AG04449 (cell line): ENCODE measurements at regions not wholly inside any gene's neighbourhood (a gene's known extent, or its start where the extent isn't known, plus 50 kb on each side); places are given as distances from the start of the nearest gene placed in this dataset.

Source experiments
- CTCF ChIA-PET: fragments of 350-600 bp; formaldehyde crosslinking; extraction: SDS; loops from one replicate; lab custom pipeline; 2021; ENCODE audit warnings: antibody characterized with exemption; lab: Yijun Ruan, JAX
- POLR2A ChIA-PET: fragments of 400-600, 350-600 bp; formaldehyde crosslinking; extraction: SDS; loops from one replicate; lab custom pipeline; 2020; ENCODE audit warnings: antibody characterized with exemption, inconsistent platforms; lab: Yijun Ruan, JAX
- DNase-seq: peaks from one replicate; pipeline ENCODE4 v3.0.0-alpha.2; 2010; ENCODE audit warnings: low read depth, low spot score
- H3K4me3 ChIP-seq: 2 replicates; pipeline ENCODE4 v1.5.1; 2011; ENCODE audit warnings: low read depth, mild to moderate bottlenecking, control low read depth, low read length
- CTCF ChIP-seq: IDR thresholded peaks from one replicate; pipeline ENCODE4 v1.5.1; 2011; ENCODE audit warnings: mild to moderate bottlenecking, moderate library complexity, low read length, control low read depth, inconsistent platforms; ENCODE audit not compliant: insufficient read depth; ENCODE audit errors: missing control alignments

- no peak for TF ChIP-seq CTCF
- DNase-seq = no peak
- CTCF ChIA-PET = no interaction called here
- POLR2A ChIA-PET = no interaction called here
- H3K4me3 ChIP-seq = no peak overlapping the region
Observed at GRCh38 chr6:80468398-80468797, 361.9 kb downstream of the BCKDHB start.

- no peak for DNase-seq
- ChIA-PET POLR2A (no interaction called here), CTCF (no interaction called here)
- no peak overlapping the region for H3K4me3 ChIP-seq
- no peak for TF ChIP-seq CTCF
Observed at GRCh38 chr6:80467408-80467807, 360.9 kb downstream of the BCKDHB start.

- ChIA-PET CTCF (interaction anchor here (1.1 kb wide), 1 partner anchor 11 kb away, joined by 3 read pairs; no protein-coding TSS in a partner anchor), POLR2A (no interaction called here)
- H3K4me3 ChIP-seq = no peak overlapping the region
- DNase-seq = no peak
- no peak for TF ChIP-seq CTCF
Observed at GRCh38 chr6:80466981-80467380, 360.5 kb downstream of the BCKDHB start.

- CTCF ChIA-PET = no interaction called here
- POLR2A ChIA-PET = no interaction called here
- no peak for DNase-seq
- no peak for TF ChIP-seq CTCF
- no peak overlapping the region for H3K4me3 ChIP-seq
Observed at GRCh38 chr6:80465513-80465912, 359.0 kb downstream of the BCKDHB start.

GRCh38 chr6:80464901-80465300, 358.4 kb downstream of the BCKDHB start:
- ChIA-PET CTCF (no interaction called here), POLR2A (no interaction called here)
- H3K4me3 ChIP-seq = no peak overlapping the region
- TF ChIP-seq CTCF = no peak
- DNase-seq = no peak

GRCh38 chr6:80463197-80463596, 356.7 kb downstream of the BCKDHB start:
- H3K4me3 ChIP-seq = no peak overlapping the region
- ChIA-PET CTCF (interaction anchor here (1.6 kb wide), 1 partner anchor 249 kb away, joined by 3 read pairs; no protein-coding TSS in a partner anchor), POLR2A (no interaction called here)
- TF ChIP-seq CTCF = no peak
- DNase-seq = no peak
